HuH-7 (cell line): ENCODE measurements at regions not wholly inside any gene's neighbourhood (a gene's known extent, or its start where the extent isn't known, plus 50 kb on each side); places are given as distances from the start of the nearest gene placed in this dataset.
"Not testable (repeated sequence)": the region's sequence is repeated elsewhere in the genome, so short reads cannot be mapped to it uniquely, and the experiment has no call there.

Experiments used
- DNase-seq: peaks from one replicate; pipeline ENCODE4 v3.0.0; 2011; ENCODE audit warnings: low spot score

- DNase-seq, result no peak
Observed at GRCh38 chr1:14396100-14396499, 202.4 kb upstream of the KAZN start.

- DNase-seq, result no peak
Observed at GRCh38 chr1:14403961-14404645, 194.4 kb upstream of the KAZN start.

- DNase-seq, result no peak
Observed at GRCh38 chr1:14404862-14405301, 193.6 kb upstream of the KAZN start.

DNA sequence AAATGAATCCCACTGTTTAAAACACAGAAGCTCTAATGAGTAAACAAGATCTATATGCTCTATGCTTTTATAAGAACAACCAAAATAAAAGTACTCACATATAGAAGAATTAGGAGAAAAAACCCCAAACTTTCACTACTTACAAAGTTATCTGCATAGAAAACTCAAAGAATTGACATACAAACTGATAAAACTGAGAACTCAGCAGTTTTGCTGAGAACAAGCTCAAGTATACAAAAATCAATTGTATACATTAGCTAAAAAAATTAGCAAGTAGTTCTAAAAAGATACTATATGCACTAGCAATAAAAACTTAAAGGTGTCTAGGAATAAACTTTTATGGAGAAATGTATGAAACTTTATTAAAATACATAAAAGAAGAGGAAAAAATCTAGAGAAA, 186.2 kb upstream of the KAZN start:
- DNase-seq, result no peak

- DNase-seq, result no peak
Observed at GRCh38 chr1:14413819-14414490, 184.5 kb upstream of the KAZN start.

GRCh38 chr1:14415396-14415795, 183.1 kb upstream of the KAZN start:
- DNase-seq, result no peak

DNA sequence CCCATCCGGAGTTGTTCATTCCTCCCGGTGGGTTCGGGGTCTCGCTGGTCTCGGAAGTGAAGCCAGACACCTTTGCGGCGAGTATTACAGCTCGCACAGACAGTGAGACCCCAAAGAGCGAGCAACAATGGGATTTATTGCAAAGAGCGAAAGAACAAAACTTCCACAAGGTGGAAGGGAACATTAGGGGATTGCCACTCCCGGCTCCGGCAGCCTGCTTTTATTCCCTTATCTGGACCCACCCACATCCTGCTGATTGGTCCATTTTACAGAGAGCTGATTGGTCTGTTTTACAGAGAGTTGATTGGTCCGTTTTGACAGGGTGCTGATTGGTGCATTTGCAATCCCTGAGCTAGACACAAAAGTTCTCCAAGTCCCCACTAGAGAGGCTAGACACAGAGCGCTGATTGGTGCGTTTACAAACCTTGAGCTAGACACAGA, 178.7 kb upstream of the KAZN start:
- not testable (repeated sequence) for DNase-seq

DNA sequence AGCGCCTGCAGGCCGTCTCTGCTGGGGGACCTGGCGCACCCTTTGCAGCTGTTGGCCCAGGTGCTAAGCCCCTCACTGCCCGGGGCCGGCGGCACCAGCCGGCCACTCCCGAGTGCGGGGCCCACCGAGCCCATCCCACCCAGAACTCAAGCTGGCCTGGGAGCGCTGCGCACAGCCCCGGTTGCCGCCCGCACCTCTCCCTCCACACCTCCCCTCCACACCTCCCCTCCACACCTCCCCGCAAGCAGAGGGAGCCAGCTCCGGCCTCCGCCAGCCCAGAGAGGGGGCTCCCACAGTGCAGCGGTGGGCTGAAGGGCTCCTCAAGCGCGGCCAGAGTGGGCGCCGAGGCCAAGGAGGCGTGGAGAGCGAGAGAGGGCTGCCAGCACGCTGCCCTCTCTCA, 177.8 kb upstream of the KAZN start:
- DNase-seq, result no peak

DNA sequence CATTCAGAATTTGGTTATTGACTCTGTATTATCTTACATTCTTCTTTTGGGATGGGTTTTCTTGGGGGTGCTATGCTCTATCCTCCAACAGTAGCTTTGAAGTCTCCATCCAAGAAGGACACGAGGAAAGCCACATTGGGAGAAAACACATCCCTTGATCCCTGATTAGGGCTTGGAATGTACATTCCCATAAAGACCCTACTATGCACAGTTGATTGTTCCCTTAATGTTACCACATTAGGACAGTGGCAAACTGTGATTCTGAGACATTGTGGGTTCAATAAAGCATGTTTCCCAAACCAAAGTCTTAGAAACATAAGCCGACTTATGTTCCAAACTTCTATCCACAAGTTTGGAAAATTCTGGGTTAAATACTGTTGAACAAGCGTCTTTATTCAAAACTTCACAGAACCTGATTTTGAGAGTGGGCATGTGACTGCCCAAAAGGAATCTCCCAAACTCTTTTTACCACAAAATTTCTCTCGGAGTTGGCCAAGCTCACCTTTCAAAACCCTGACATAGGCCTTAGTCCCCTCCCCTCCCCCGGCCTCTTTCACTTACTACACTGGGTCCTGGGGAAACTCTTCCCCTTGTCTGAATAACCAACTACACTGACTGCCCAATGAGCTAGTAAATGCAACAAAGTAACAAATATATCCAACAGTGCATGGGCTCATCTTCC, 177.0 kb upstream of the KAZN start:
- DNase-seq, result no peak

DNA sequence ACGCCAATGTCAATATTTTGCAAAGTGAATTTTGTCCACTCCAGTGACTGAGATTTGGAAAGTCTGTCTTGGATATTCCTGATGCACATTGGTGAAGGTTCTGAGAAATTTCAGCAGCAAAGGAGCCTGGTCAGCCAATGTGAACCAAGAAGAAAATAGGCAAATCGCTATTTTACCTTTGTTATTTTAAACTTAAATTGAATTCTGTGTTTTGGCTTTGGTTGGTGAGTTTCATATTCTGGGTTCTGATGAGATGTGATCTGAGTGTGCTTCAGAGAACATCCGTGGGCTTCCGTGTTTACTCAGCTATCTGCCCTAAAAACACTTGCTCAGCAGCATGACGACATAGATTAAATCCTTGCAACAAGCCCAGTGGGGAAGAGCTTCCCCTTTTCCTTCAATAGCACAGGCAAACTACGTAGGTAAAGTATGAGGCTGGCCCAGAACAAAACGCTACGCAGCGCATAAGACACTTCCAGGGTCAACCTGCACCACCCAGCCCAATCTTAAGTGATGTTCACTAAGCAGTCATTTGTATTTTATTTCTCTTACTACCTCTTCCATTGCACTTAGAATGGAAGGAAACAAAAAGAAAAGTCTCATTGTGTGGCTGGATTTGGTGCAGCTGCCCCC, 176.4 kb upstream of the KAZN start:
- no peak for DNase-seq

DNA sequence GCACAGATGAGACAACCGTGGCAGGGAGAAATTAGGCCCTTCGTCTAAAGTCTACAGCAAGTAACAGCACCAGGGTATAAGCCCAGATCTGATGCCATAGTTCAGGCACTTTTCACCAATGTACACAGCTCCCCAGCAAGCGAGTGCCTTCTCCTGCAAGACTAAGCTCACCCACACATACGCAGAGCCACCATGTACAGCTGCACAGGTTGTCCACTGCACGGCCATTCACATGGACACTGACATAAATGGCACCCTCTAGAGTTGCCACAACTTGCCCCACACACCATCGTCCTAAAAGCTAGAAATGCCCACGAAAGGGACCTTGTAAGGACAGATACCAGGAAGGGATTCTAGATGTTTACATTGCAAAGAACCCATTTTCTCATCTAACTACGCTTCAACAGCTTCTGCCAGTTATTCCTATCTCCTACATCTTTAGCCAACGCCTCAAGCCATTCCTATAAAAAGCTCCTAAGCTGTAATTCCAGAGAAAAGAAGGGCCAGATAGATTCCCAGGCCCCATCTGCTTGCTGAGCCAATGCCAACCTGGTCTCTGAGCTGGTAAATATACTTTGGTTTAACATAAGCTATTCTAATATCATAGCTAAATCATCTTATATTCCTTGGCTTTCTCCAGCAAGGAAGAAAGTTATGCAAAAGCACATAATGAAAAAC, 174.0 kb upstream of the KAZN start:
- DNase-seq, result no peak

GRCh38 chr1:14426854-14427253, 171.6 kb upstream of the KAZN start:
- no peak for DNase-seq

GRCh38 chr1:14429577-14429976, 168.9 kb upstream of the KAZN start:
- no peak for DNase-seq

DNA sequence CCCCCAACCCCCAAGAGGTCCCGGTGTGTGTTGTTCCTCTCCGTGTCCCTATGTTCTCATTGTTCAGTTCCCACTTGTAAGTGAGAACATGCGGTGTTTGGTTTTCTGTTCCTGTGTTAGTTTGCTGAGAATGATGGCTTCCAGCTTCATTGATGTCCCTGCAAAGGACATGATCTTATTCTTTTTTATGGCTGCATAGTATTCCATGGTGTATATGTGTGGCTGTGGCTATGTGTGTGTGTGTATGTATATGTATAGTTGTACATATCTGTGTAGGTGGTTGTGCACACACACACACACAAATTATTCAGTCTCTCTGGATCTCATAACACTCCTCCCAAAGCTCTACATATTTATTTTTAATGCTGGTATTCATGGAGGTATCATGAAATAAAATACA, 165.8 kb upstream of the KAZN start:
- not testable (repeated sequence) for DNase-seq

GRCh38 chr1:14435368-14436023, 163.0 kb upstream of the KAZN start:
- DNase-seq, result peak; percentile 12

- no peak for DNase-seq
Observed at GRCh38 chr1:14437417-14437918, 161.0 kb upstream of the KAZN start.

DNA sequence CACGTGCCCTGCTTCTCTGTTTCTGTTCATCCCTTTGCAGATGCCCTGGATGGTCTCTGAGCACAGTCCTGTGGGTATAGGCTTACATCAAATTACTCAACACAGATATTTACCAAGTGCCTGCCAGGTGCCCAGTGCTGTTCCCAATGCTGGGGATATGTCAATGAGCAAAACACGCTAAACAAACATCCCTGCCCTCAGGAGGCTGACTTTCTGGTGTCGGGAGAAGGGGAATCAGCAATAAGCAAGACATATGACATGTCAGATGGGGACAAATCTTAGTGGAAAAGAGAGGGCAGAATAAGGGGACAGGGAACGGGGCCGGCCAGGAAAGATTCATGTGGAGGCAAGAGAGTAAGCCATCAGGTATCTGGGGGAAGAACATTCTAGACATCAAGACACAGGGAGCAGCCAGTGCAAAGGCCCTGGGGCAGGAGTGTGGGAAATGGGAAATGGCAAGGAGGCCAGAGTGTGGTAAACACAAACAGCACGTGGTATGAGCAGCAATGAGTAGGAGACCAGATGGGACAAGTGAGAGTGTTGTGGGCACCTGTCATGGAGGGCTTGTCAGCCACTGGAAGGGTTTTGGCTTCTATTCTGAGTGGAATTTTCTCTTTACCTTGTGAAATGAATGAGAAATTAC, 160.2 kb upstream of the KAZN start:
- DNase-seq, result no peak

- no peak for DNase-seq
Observed at GRCh38 chr1:14439015-14439414, 159.5 kb upstream of the KAZN start.

- DNase-seq, result no peak
Observed at GRCh38 chr1:14440166-14440565, 158.3 kb upstream of the KAZN start.

DNA sequence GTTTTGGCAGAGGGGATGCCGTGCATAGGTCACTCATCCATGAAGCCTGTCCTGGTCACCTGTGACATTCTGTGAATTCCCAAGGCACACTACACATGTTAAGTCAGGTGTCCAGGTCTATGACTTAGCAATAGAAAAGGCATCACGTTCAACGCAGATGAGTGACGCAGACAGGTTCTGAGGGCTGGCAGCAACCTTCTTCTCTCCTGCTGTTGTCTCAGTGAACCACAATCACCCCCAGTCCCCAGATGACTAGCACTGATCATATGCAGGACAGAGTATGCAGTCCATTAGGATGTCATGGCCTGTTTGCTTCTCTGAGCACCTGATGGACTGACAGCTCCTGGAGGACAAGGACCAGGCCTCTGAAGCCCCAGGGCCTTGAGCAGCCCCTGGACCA, 157.8 kb upstream of the KAZN start:
- no peak for DNase-seq

DNA sequence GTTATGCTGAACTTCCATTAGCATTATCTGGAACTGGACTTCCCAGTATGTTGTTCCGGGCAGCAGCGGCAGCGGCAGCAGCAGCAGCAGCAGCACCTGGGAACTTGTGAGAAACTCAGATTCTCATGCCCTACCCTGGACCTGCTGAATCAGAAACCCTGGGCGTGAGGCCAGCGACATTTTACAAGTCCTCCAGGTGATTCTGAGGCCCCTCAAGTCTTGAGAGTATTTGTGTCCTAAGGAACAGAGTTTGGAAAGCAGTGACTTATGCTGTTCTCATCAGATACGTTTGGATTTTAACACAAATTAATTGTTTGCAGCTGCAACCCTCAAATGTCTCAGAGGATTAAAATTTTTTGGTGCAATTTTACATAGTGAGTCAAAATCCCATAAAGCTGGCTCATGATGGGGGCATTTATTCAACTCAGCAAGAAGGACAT, 157.2 kb upstream of the KAZN start:
- no peak for DNase-seq
